NCI-H82 treated with DMSO at 0.1 percent for 48 hours (cell line): ENCODE measurements at regions not wholly inside any gene's neighbourhood (a gene's known extent, or its start where the extent isn't known, plus 50 kb on each side); places are given as distances from the start of the nearest gene placed in this dataset.

Source experiments
- DNase-seq: peaks from one replicate; lab custom pipeline; 2025; ENCODE audit not compliant: unreplicated experiment; lab: John Stamatoyannopoulos, UW

DNA sequence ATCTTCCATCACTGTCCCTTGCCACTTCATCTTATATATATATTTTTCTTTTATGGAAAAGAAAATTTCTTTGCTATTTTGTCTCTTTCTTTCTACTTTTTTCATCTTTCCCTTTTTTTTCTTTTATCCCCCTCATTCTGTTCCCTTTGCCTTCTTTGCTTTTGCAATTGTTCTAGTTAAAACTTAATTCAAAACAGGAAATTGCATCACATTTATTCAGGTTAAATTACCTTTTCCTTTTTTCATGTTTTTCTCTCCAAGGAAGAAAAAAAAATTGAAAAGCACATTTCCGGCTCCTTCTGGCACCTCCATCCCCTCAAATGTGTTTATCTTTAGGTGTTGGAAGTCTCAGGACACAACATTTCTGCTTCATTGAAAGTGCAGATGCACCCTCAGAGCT, 176.9 kb downstream of the FGF1 start:
- DNase-seq: no peak

DNA sequence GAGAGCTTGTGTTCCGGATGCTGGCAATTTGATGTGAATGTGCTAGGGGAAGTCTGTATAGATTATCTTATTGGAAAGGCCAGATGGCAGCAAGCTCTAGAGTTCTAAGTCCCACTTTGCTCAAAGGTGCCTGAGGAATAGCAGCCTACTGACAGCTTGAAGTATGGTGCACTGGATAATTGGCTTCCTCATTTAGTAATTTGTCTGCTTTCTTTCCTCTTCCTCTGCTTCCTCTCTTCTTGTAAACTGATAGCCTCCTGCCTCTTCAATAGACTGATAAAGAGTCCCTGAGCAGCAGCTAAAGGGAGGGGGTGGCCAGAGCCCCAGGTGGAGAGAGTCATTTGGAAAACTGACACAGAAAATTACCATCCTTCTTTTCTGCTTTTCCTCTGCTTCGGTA, 177.3 kb downstream of the FGF1 start:
- DNase-seq: peak; percentile 88

DNA sequence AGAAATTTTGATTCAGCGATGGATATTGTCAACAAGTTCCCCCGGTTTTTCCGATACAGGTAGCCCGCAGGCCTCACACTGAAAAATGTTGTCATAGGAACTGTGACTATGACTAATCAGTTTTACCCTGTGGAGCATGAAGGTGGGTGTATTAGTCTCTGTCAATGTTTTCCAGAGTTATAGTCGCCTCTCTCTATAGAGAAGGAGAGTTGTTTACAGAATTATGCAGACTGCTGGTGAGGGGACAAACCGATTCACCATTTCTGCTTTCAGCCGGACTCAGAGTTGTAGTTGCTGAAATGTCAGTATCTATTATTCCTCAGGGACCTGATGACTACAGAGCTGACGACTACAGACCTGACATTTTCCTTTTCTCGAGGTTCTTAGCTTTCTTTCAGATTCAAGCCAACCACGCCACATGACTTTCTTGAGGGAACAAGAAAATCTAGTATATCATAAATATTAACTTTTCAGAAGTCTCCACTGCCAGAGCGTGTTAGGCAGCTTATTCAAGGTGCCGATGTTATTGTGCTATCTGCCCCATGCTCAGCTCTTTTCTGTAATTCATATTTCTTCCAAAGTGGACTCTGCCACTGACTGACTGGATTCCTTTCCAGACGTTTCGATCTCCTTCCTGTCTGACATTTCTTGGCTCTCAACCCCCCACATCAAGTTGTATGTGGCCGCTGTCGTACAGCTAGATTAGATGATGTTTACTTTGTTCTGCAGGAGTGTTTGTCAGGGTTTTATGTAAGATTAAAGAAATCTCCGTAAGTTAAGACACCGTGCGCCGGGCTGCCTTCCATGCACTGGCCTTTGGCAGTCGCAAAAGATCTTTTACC, 178.1 kb downstream of the FGF1 start:
- no peak for DNase-seq

DNA sequence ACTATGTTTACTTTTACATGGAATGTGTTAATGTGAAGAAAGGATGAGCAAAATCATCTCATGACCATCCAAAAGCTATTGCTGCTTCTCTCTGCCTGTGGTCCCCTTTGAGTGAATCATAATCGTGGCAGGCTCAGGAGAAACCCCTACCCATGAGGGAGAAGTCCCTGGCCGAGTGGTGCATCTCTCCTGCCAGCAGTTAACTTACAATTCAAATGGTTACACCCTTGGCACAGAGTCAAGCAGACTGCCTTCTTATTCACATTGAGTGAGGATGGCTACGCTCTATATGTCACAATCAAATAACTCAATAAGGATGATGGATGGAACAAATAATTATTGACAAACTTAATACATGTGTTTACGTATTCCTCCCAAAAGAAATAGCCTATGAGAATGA, 179.1 kb downstream of the FGF1 start:
- DNase-seq: no peak

DNA sequence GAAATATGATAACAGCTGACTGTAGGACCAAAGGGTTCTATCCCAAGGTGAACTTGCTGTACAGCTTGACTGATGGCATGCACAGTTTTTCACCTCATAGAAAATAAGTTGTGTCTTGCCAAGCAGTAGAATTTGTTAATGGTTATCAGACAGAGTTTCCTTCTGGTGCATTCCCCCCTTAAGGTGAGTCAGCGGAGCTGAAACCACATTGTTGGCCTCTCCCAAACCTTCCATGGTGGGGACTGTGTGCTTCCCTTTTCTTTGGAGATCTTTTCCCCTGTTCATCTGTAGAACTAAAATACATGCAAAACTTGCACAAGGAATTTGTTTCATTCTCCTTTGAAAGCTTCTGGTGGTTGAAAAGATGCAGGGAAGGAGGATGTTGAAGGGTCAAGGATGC, 179.8 kb downstream of the FGF1 start:
- no peak for DNase-seq

DNA sequence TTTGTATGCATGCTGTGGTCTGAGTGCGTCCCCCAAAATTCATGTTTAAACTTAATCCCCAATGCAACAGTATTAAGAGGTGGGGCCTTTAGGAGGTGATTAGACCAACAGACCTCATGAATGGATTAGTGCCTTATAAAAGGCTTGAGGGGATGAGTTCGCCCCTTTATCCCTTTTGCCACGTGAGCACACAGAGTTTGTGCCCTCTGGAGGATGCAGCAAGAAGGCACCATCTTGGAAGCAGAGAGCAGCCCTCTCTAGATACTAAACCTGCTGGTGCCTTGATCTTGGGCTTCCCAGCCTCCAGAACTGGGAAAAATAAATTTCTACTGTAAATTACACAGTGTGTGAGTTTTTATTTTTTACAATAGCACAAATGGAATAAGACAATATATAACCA, 177.1 kb upstream of the SPRY4 start:
- peak; percentile 62 for DNase-seq

DNA sequence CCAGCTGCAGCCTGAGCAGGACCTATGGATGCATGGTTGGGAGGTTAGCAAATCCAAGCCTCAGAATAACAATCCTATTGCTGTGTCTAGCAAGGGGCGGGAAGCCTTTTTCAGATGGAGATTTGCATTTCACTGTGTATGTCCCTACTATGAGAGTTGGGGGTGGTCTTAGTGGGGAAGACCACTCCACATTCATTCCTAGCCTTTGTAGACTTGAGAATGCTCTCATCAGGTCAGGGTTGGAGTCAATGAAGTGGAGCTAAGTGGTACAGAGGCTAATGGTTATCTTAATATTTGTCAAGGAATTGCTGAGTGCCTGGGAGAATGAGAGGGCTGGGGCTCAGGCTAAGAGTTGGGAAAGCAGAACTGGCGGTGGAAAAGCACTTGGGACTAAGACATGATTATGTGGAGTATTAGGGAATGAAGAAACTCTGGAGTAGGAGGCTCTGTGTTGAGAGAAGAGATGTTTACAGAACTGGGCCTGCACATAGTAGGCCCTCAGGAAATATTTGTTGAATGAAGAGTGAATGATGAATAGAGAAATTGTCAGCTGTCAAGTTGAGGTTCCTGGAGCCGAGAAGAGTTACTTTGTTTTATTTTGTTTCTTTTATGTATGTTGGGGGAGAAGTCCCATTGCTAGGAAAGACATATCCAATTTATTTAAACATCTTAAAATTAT, 175.5 kb upstream of the SPRY4 start:
- DNase-seq: no peak

DNA sequence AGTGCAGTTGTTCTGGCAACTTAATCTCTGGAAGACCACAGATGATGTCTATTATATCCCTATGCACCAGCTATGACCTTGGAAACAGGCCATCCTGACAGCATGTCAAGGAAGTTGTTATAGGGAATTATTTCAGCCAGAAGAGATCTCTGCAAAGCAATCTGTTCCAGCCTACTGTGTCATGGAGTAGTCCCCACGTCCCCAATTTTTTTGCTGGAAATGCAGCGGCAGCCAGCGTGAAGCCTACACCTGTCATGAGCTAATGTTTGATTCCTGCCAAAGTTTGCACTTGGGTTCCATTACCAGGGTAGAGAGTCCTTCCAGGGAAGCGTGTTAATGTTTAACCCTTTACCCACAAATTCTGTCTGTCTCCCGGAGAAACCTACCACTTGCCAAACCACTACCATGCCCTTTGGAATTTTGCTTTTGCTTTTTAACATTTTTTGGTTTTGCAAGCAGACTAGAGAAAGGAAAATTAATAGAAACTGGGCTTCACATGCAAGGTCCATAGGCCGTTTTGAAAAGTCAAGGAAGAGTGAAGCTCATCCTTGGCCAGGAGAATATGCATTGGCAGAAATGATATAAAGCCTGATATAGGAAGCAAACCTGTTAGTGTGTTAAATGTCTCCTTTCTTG, 174.9 kb upstream of the SPRY4 start:
- DNase-seq: no peak

DNA sequence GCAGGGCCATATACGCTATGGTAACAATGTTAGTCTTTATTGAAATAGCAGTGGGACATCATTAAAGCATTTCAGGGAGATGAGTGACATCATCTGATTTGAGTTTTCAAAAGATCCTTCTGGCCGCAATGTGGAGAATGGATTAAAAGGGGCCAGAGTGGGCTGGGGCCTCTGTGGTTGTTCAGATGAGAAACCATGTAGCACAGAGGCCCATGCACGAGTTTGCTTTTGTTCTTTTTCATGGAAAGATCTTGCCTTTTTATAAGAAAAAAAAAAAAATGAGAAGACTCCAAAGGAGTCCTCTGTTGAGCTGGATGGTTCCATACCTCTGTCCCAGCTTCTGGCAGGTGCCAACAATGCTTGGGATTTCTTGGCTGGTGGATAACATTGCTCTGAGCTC, 173.5 kb upstream of the SPRY4 start:
- DNase-seq: no peak

DNA sequence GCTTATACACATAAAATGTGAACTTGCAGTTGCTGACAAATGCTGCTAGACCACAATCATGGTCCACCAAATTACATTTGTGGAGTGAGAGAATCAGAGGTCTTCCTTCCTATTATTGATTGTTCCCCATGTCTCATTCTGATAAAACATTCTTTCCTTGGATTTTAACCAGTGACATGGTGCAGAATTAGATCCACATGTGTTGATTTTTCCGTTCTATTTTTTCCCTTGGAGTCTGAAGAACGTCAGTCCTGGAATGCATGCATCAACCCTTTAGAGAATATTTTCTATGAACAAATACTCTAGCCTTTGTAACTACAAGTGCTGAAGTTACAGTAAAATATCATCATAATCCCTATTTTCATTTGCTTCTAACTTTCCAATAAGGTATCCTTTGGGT, 170.7 kb upstream of the SPRY4 start:
- no peak for DNase-seq

DNA sequence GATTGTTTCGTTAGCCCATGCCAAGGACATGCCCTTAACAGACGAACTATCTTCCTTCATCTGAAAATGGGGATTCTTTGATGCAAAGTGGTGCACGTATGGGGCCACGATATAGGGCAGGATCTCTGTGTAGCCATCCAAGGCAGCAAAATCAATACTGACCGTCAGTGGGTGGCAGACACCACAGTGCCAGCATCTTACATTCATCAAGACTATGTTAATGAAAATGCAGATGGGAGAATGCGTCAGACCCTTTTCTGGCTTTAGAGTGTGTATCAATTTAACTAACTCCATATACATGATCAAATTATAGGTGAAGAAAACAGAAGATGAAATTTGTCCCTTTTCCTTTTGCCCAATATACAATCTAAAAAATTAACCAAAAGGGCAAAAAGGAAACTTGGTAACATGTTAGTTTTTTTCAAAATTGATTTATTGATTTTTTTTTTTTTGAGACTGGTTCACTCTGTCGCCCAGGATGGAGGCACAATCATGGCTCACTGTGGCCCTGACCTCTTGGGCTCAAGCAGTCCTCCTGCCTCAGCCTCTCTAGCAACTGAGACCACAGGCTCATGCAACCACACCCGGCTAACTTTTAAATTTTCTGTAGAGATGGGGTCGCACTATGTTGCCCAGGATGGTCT, 169.2 kb upstream of the SPRY4 start:
- no peak for DNase-seq

DNA sequence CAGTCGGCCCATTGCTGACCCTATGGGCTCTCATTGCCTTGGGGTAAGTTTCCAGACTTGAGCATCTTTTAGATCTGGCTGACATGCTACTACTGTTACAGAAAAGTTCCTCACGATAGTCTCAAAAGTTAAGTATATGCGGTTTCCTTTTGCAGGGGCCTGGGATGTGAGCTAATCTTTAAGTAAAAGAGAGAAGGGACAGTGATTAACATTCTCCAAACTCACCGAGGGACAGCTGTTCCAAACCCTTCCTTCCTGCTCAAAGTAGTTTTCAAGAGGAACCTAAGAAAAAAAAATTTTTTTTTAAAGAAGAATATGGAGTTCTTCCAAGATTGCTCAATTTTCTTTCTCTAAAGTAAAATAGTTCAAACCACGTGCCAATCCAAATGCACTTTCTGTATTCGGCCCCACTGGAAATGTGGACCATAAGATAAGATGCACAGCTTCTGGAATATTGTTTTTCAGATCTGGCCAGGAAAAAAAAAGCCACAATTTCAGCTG, 168.0 kb upstream of the SPRY4 start:
- no peak for DNase-seq

DNA sequence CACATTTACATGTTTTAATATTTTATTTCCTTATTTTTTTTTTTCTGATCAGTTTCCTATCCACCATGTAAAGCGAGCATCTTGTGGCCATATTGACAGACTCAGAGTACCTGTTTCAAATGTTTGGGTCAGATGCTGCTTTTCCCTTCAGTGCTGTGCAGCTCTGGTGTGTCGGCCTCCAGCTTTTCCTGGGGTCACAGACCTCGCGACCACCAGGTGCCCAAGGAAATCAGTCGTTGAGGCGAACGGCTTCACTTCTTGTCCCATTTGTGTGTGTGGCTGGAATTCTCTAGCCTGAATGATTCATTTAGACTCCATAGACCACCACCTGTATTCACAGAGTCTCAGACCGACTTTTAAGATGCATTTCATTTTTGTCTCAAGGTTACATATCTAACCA, 166.9 kb upstream of the SPRY4 start:
- no peak for DNase-seq

DNA sequence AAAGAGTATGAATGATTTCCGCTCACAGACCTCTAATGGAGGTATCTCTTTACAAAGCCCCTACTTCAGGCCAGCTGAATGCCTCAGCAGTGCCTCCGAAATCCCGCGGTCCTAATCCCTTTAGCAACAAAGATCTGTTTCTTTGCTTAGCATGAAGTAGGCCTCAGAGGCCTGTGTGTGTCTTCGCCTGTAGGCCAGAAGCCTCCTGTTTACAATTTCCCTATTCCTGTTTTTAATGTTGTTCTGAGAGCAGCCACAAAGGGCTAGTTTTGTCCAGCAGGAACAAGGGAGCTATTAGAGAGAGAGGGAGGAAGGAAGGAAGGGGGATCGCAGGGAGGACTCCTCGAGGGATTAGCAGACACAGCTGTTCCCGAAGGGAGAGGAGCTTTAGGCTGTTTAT, 166.4 kb upstream of the SPRY4 start:
- peak; percentile 73 for DNase-seq

DNA sequence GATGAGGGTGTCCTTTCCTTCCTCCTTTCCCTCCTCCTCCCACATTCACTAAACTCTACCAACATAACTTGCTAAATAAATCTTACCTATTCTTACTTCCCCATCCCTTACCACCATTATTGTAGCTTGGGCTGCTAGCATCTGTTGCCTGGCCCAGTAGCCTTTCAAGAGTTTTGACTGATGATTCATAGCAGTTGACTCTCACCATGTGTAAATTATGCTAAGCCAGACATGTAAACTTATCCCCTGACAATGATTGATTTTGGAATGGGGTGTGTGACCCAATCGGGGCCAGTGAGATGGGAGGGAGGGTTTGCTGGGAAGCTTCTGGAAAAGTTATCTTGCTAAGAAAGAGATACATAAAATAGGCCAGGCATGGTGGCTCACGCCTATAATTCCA, 161.8 kb upstream of the SPRY4 start:
- no peak for DNase-seq

DNA sequence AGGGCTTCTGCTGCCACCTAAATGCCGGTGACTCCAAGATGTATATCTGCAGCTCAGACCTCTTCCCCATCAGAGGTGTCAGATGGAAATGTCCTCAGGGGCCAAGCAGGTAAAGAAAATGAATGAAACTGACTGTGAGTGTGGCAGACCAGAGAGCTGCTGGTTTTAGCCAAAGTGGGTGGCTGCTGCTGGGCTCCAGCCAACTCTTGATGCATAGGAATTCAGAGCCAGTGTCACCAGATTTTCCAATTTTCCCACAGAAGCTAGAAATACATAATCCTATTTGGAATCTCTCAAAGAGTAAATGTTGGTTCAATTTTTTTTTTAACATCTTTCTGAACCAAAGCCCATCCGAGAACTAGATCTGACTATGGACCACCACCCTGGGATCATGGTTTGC, 161.2 kb upstream of the SPRY4 start:
- DNase-seq: no peak

DNA sequence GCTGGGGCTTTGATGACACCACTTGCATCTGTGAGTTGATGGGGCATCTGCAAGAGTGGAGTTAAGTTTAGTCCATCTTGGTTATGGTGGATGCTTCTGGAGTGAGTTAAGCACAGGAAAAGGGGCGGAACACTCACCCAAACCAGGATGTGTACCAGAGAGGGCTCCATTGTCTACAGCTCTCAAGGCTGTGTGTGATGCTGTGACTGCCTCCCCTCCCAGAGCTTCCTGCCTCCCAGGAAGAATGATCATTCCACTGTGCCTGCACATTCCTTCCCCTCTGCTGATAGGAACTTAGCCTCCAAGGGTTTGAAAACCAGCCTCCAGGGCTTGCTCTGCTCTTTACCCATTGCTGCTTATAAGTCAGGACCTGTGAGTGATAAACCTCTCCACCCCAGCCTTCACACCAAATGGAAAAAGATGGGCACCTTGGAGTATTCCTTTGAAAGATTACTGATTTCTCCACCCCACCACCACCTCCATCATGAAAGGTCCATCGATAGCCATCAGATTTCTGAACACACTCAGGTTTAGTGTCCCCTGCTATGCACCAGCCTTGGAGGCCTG, 160.1 kb upstream of the SPRY4 start:
- DNase-seq: no peak

DNA sequence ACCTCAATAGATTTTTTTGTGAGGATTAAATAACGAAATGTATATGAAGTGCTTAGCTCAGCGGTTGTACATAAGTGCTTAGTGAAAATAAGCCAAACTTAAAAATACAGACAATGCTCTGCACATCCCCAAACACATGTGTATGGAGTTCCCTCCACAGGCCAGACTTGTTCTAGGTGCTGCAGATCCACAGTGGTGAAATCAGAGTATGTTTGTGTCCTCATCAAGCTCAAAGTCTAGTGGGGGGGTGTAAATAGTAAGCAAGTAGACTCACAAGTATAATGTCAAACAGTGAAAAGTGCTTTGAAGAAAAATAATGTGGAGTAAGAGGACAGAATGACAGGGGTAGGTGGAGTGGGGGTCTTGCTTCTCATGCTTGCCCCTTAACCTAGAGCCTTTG, 157.4 kb upstream of the SPRY4 start:
- DNase-seq: no peak

DNA sequence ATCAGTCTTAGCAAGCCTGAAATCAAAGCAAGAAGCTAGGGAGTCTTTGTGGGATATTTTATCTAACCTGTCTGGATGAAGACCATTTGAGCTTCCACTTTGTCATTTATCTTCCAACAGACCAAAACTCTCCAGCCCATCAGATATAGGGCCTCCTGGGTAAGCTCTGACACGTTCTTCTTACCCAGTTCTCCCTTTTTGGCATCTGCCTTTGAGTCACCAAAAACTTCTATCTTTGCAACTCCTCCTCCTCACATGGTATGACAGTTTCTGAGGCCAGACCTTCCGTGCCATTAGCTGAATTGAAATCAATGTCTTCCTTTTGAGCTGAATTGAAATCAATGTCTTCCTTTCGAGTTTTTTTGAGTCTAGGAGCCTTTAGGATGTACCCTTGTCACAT, 156.6 kb upstream of the SPRY4 start:
- DNase-seq: no peak

DNA sequence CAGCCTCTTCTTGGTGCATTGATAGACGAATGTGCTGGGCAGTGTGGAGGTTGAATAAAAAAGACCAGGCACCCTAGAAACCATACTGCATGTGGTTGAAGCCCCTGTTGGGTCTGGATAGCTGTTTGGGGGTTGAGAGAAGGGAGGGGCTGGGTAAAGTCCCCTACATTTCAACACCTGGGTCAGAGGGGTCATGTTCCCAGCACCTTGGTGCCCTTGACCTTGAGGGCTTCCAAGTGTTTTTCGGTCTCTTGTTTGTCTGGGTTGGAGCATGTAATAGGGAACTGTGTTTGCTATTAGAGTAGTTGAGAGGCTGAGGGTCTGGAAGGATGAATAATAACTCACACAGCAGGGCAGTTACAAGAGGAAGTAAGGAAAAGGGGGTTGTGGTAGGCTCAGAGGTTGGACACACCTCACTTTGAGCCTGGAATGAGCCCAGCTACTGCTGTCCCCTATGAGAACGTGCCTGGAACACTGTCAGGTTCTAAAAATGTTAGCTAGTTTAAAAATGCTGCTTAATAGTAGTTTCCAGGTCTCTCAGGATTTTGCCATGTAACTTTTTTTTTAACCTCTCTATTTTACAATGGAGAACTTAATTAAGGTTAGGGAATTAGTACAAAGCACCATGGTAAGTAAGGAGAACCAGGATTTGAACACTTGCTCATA, 155.2 kb upstream of the SPRY4 start:
- DNase-seq: no peak

DNA sequence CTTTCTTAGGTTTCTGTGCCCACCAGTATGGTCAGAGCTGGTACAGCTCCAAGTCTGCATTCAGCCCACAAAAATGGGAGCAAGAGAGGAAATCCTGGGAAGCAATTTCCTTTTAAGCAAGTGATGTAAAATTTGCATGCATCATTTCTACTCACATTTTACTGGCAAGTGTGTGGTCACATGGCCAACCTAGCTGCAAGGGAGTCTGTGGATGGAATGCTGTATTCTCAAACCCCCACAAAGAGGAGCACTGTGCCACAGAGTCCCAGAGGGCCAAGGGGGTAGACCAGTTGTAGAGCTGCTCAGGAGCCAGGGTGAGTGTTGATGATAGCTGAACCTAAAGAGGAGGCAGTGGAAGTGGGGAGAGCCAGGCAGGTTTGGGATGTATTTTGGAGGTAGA, 154.3 kb upstream of the SPRY4 start:
- no peak for DNase-seq
